ENCODE measurements at regions not wholly inside any gene's neighbourhood (a gene's known extent, or its start where the extent isn't known, plus 50 kb on each side); places are given as distances from the start of the nearest gene placed in this dataset.

- no peaks in the 10 kb centered on the region for H3K36me3 ChIP-seq
- WGBS, 5 donors, result 31 to 58% (median 52%) methylated on average over 2 of the region's 2 CpGs
Observed at GRCh38 chr12:58583529-58583928, 336.8 kb downstream of the LRIG3 start.

DNA sequence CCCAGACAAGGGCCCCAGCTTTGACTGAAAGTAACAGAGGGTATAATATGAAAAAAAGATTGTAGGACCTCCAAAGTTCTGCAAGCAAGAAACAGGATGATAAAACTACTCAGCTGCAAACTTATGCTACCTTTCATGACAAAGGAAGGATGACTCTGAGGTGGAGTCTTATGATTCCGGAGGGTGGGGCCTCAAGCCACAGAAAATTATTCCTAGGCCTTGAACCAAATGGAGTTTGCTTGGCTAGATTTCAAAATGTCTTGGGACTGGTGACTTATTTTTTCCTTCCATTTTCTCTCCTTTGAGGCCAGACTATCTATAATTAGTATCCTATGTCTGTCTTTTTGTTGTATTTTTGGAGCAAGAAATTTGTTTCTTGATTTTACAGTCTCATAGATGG lies 336.4 kb downstream of the LRIG3 start:
- no peaks in the 10 kb centered on the region for H3K4me1 ChIP-seq
- no peaks in the 10 kb centered on the region for H3K9me3 ChIP-seq
- H3K27ac ChIP-seq, result no peak overlapping the region
- H3K4me3 ChIP-seq, result no peak overlapping the region
- intact Hi-C loops (cut with DNase I; ENCODE audit: low total_unique reads), result no loop called here
- DNase-seq, result no peak
- TF ChIP-seq POLR2A (IDR thresholded peaks at IDR 0.05) (no peak), POLR2AphosphoS5 (IDR thresholded peaks at IDR 0.05) (no peak), CTCF (IDR thresholded peaks at IDR 0.05 in 8 of 11, conservative IDR thresholded peaks at IDR 0.05 in 3 of 11) (no peak)
- WGBS, 5 donors, result 82 to 89% (median 83%) methylated on average over 1 of the region's 1 CpG
- H3K36me3 ChIP-seq, result no peaks in the 10 kb centered on the region
- no peaks in the 10 kb centered on the region for H3K27me3 ChIP-seq (replicated peaks in 1 of 7)

More at GRCh38 chr12:58583529-58583928, 336.8 kb downstream of the LRIG3 start:
- TF ChIP-seq POLR2AphosphoS5 (IDR thresholded peaks at IDR 0.05), result no peak
- TF ChIP-seq POLR2A (IDR thresholded peaks at IDR 0.05), result no peak
- TF ChIP-seq CTCF (IDR thresholded peaks at IDR 0.05 in 8 of 11, conservative IDR thresholded peaks at IDR 0.05 in 3 of 11), result no peak
- Histone ChIP-seq H3K9me3 (no peaks in the 10 kb centered on the region), H3K4me3 (no peak overlapping the region), H3K4me1 (no peaks in the 10 kb centered on the region), H3K27me3 (replicated peaks in 1 of 7) (no peaks in the 10 kb centered on the region), H3K27ac (no peak overlapping the region)
- intact Hi-C loops (cut with DNase I; ENCODE audit: low total_unique reads), result no loop called here
- no peak for DNase-seq

- intact Hi-C loops (cut with DNase I; ENCODE audit: low total_unique reads), result no loop called here
- no peak for DNase-seq
- no peak overlapping the region for H3K27ac ChIP-seq
- 74 to 90% (median 86%) methylated on average over 2 of the region's 2 CpGs for WGBS, 5 donors
- H3K4me1 ChIP-seq, result no peaks in the 10 kb centered on the region
- TF ChIP-seq CTCF (IDR thresholded peaks at IDR 0.05 in 8 of 11, conservative IDR thresholded peaks at IDR 0.05 in 3 of 11), result no peak
- H3K36me3 ChIP-seq, result no peaks in the 10 kb centered on the region
- H3K4me3 ChIP-seq, result no peak overlapping the region
- no peaks in the 10 kb centered on the region for H3K9me3 ChIP-seq
- no peaks in the 10 kb centered on the region for H3K27me3 ChIP-seq (replicated peaks in 1 of 7)
Observed at GRCh38 chr12:58584880-58585279, 335.4 kb downstream of the LRIG3 start.

DNA sequence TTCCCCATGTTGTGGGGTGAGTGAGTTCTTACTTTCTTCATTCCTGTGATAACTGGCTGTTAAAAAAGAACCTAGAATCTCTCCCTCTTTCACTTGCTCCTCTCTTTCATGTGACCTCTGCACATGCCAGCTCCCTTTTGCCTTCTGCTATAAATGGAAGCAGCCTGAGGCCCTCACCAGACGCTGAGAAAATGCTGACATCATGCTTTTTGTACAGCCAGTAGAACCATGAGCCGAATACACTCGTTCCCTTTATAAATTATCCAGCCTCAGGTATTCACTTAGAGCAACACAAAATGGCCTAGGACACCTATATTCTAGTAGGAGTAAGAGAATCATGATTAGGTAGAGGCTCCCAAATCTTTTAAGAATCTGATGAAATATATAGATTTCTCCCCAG lies 333.5 kb downstream of the LRIG3 start:
- H3K9me3 ChIP-seq, result no peaks in the 10 kb centered on the region
- H3K27me3 ChIP-seq (replicated peaks in 1 of 7), result no peaks in the 10 kb centered on the region
- H3K27ac ChIP-seq, result no peak overlapping the region
- intact Hi-C loops (cut with DNase I; ENCODE audit: low total_unique reads), result no loop called here
- TF ChIP-seq POLR2A (IDR thresholded peaks at IDR 0.05) (no peak), CTCF (IDR thresholded peaks at IDR 0.05 in 8 of 11, conservative IDR thresholded peaks at IDR 0.05 in 3 of 11) (no peak), POLR2AphosphoS5 (IDR thresholded peaks at IDR 0.05) (no peak)
- WGBS, 5 donors, result 50 to 72% (median 61%) methylated on average over 3 of the region's 3 CpGs
- H3K4me1 ChIP-seq, result no peaks in the 10 kb centered on the region
- no peak overlapping the region for H3K4me3 ChIP-seq
- DNase-seq, result no peak
- H3K36me3 ChIP-seq, result no peaks in the 10 kb centered on the region

Data from spleen (tissue), 11 donors.